ENCODE measurements at regions not wholly inside any gene's neighbourhood (a gene's known extent, or its start where the extent isn't known, plus 50 kb on each side); places are given as distances from the start of the nearest gene placed in this dataset.

- TF ChIP-seq CTCF (IDR thresholded peaks at IDR 0.05; ENCODE audit: low read depth, low read length, poor library complexity, severe bottlenecking) (no peak), EZH2phosphoT487 (IDR thresholded peaks at IDR 0.05; ENCODE audit: borderline replicate concordance, low read length) (no peak)
Measured at GRCh38 chr21:27419153-27419552, 452.3 kb upstream of the ADAMTS5 start.
